ENCODE measurements at regions not wholly inside any gene's neighbourhood (a gene's known extent, or its start where the extent isn't known, plus 50 kb on each side); places are given as distances from the start of the nearest gene placed in this dataset.

- no peaks in the 10 kb centered on the region for H3K9me3 ChIP-seq (ENCODE audit: low read depth)
- H3K79me2 ChIP-seq, result no peaks in the 10 kb centered on the region
- no peaks in the 10 kb centered on the region for H4K20me1 ChIP-seq (ENCODE audit: insufficient read depth, poor library complexity, severe bottlenecking)
- H3K36me3 ChIP-seq (replicated peaks; ENCODE audit: insufficient read depth, low read depth), result no peaks in the 10 kb centered on the region
- no peak overlapping the region for H2AFZ ChIP-seq
- no peaks in the 10 kb centered on the region for H3K4me1 ChIP-seq (ENCODE audit: insufficient read depth)
- H3K9me2 ChIP-seq (replicated peaks; ENCODE audit: insufficient read depth), result no peaks in the 10 kb centered on the region
- no peak for DNase-seq (ENCODE audit: low spot score)
- no peak overlapping the region for H3K27ac ChIP-seq
- no peaks in the 10 kb centered on the region for H3K27me3 ChIP-seq
- no peak overlapping the region for H3K4me3 ChIP-seq
- H3K4me2 ChIP-seq, result no peak overlapping the region
- TF ChIP-seq EZH2 (IDR thresholded peaks at IDR 0.05; ENCODE audit: borderline replicate concordance), result no peak
- TF ChIP-seq EZH2phosphoT487 (IDR thresholded peaks at IDR 0.05; ENCODE audit: low read depth, severe bottlenecking, unreplicated experiment), result no peak
- TF ChIP-seq CTCF (IDR thresholded peaks at IDR 0.05; ENCODE audit: poor library complexity), result no peak
- WGBS (ENCODE audit: low lambda C conversion rate, missing lambda C conversion rate), result 94% methylated on average over 1 of the region's 1 CpG
These were observed 960.0 kb downstream of the BCL11B start for GRCh38 chr14:98312006-98312405.

GRCh38 chr14:98321841-98322240, 950.2 kb downstream of the BCL11B start:
- no peak for DNase-seq (ENCODE audit: low spot score)
- H3K4me3 ChIP-seq, result no peak overlapping the region
- H3K79me2 ChIP-seq, result no peaks in the 10 kb centered on the region
- no peaks in the 10 kb centered on the region for H4K20me1 ChIP-seq (ENCODE audit: insufficient read depth, poor library complexity, severe bottlenecking)
- no peak overlapping the region for H3K27ac ChIP-seq
- H3K36me3 ChIP-seq (replicated peaks; ENCODE audit: insufficient read depth, low read depth), result no peaks in the 10 kb centered on the region
- H3K4me1 ChIP-seq (ENCODE audit: insufficient read depth), result no peaks in the 10 kb centered on the region
- no peaks in the 10 kb centered on the region for H3K27me3 ChIP-seq
- H2AFZ ChIP-seq, result no peak overlapping the region
- H3K4me2 ChIP-seq, result no peak overlapping the region
- no peaks in the 10 kb centered on the region for H3K9me2 ChIP-seq (replicated peaks; ENCODE audit: insufficient read depth)
- TF ChIP-seq EZH2 (IDR thresholded peaks at IDR 0.05; ENCODE audit: borderline replicate concordance) (no peak), CTCF (IDR thresholded peaks at IDR 0.05; ENCODE audit: poor library complexity) (no peak), EZH2phosphoT487 (IDR thresholded peaks at IDR 0.05; ENCODE audit: low read depth, severe bottlenecking, unreplicated experiment) (no peak)
- WGBS (ENCODE audit: low lambda C conversion rate, missing lambda C conversion rate), result 81% methylated on average over 3 of the region's 3 CpGs
- H3K9me3 ChIP-seq (ENCODE audit: low read depth), result peaks cover 7% of the 10 kb centered on the region

DNA sequence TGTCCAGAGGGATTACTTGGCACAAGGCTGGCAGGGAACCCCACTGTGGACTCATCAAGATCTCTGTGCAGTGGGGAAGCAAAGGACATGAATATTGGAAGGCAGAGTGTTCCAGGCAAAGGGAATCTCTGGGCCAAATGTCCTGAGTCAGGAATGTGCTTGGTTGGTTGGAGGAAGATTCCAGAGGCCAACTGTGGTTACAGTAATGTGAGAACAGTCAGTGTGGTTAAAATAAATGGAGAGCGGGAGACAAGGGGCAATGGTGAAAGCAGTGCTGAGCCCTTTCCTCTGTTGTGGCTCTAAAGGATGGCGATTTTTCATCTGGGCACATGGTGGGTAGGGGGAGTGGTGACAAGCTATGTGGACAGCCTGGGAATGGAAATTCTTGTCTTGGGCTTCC, 948.2 kb downstream of the BCL11B start:
- no peaks in the 10 kb centered on the region for H3K27me3 ChIP-seq
- H3K4me2 ChIP-seq, result no peak overlapping the region
- H3K27ac ChIP-seq, result no peak overlapping the region
- no peak overlapping the region for H3K4me3 ChIP-seq
- no peaks in the 10 kb centered on the region for H4K20me1 ChIP-seq (ENCODE audit: insufficient read depth, poor library complexity, severe bottlenecking)
- DNase-seq (ENCODE audit: low spot score), result no peak
- H2AFZ ChIP-seq, result no peak overlapping the region
- 81% methylated on average over 2 of the region's 2 CpGs for WGBS (ENCODE audit: low lambda C conversion rate, missing lambda C conversion rate)
- no peaks in the 10 kb centered on the region for H3K36me3 ChIP-seq (replicated peaks; ENCODE audit: insufficient read depth, low read depth)
- H3K9me2 ChIP-seq (replicated peaks; ENCODE audit: insufficient read depth), result no peaks in the 10 kb centered on the region
- H3K4me1 ChIP-seq (ENCODE audit: insufficient read depth), result peaks cover 3% of the 10 kb centered on the region
- H3K9me3 ChIP-seq (ENCODE audit: low read depth), result peaks cover 7% of the 10 kb centered on the region
- no peaks in the 10 kb centered on the region for H3K79me2 ChIP-seq
- TF ChIP-seq EZH2 (IDR thresholded peaks at IDR 0.05; ENCODE audit: borderline replicate concordance), result no peak
- no peak for TF ChIP-seq CTCF (IDR thresholded peaks at IDR 0.05; ENCODE audit: poor library complexity)
- TF ChIP-seq EZH2phosphoT487 (IDR thresholded peaks at IDR 0.05; ENCODE audit: low read depth, severe bottlenecking, unreplicated experiment), result no peak

DNA sequence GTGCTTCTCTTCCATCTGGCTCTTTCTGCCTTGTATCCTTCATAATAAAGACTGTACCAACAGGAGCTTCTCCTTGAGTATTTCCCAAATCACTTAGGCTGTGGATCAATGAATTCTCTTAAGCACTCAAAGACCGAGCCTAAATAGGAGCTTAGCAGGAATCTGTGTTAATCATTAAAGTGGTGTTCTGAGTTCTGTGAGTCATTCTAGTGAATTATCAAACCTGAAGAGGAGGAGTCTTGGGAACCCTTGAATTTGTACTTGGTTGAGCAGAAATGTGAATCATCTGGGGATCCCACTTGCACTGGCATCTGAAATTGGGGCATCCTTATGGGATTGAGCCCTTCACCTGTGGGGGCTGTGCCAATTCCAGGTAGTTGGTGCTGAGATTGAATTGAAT, 946.2 kb downstream of the BCL11B start:
- Histone ChIP-seq H3K9me2 (replicated peaks; ENCODE audit: insufficient read depth) (no peaks in the 10 kb centered on the region), H3K4me2 (no peak overlapping the region), H3K36me3 (replicated peaks; ENCODE audit: insufficient read depth, low read depth) (no peaks in the 10 kb centered on the region), H2AFZ (no peak overlapping the region), H3K27ac (no peak overlapping the region), H3K4me1 (ENCODE audit: insufficient read depth) (peaks cover 3% of the 10 kb centered on the region), H3K27me3 (no peaks in the 10 kb centered on the region), H3K4me3 (no peak overlapping the region), H4K20me1 (ENCODE audit: insufficient read depth, poor library complexity, severe bottlenecking) (no peaks in the 10 kb centered on the region), H3K9me3 (ENCODE audit: low read depth) (no peaks in the 10 kb centered on the region), H3K79me2 (no peaks in the 10 kb centered on the region)
- peak; percentile 18 for DNase-seq (ENCODE audit: low spot score)
- WGBS (ENCODE audit: low lambda C conversion rate, missing lambda C conversion rate), result 52% methylated on average over 1 of the region's 1 CpG
- TF ChIP-seq CTCF (IDR thresholded peaks at IDR 0.05; ENCODE audit: poor library complexity) (no peak), EZH2 (IDR thresholded peaks at IDR 0.05; ENCODE audit: borderline replicate concordance) (no peak), EZH2phosphoT487 (IDR thresholded peaks at IDR 0.05; ENCODE audit: low read depth, severe bottlenecking, unreplicated experiment) (no peak)
